ENCODE measurements at regions not wholly inside any gene's neighbourhood (a gene's known extent, or its start where the extent isn't known, plus 50 kb on each side); places are given as distances from the start of the nearest gene placed in this dataset.

DNA sequence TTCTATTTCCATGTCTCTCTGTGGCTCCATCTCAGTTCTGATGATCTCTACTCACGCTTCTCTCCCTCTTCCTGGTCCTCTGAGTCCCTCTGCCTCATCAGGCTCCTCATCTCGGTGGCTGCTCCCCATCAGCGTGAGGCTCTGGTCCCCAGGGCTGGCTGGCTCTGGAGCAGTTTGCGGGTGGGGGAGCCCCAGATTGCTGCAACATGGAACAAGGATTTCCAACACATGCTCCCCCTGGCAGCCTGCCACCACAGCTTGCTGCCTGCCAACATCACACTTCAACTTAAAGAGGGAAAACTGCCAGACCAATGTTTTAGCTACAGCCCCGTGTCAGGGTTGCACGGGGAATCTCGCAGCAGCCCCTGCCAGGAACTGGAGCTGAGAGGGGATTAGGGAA is 77.2 kb upstream of the NEK6 start:
- TF ChIP-seq TCF7L2 (IDR thresholded peaks at IDR 0.05; ENCODE audit: low read depth, low read length) (no peak), SIN3A (IDR thresholded peaks at IDR 0.05; ENCODE audit: borderline replicate concordance, insufficient read depth, low read depth, low read length) (no peak), POLR2AphosphoS5 (IDR thresholded peaks at IDR 0.05; ENCODE audit: low read depth, low read length) (no peak)
- TF ChIP-seq, protein P1, sequence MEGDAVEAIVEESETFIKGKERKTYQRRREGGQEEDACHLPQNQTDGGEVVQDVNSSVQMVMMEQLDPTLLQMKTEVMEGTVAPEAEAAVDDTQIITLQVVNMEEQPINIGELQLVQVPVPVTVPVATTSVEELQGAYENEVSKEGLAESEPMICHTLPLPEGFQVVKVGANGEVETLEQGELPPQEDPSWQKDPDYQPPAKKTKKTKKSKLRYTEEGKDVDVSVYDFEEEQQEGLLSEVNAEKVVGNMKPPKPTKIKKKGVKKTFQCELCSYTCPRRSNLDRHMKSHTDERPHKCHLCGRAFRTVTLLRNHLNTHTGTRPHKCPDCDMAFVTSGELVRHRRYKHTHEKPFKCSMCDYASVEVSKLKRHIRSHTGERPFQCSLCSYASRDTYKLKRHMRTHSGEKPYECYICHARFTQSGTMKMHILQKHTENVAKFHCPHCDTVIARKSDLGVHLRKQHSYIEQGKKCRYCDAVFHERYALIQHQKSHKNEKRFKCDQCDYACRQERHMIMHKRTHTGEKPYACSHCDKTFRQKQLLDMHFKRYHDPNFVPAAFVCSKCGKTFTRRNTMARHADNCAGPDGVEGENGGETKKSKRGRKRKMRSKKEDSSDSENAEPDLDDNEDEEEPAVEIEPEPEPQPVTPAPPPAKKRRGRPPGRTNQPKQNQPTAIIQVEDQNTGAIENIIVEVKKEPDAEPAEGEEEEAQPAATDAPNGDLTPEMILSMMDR (IDR thresholded peaks at IDR 0.05): no peak
- TF ChIP-seq, protein P2, sequence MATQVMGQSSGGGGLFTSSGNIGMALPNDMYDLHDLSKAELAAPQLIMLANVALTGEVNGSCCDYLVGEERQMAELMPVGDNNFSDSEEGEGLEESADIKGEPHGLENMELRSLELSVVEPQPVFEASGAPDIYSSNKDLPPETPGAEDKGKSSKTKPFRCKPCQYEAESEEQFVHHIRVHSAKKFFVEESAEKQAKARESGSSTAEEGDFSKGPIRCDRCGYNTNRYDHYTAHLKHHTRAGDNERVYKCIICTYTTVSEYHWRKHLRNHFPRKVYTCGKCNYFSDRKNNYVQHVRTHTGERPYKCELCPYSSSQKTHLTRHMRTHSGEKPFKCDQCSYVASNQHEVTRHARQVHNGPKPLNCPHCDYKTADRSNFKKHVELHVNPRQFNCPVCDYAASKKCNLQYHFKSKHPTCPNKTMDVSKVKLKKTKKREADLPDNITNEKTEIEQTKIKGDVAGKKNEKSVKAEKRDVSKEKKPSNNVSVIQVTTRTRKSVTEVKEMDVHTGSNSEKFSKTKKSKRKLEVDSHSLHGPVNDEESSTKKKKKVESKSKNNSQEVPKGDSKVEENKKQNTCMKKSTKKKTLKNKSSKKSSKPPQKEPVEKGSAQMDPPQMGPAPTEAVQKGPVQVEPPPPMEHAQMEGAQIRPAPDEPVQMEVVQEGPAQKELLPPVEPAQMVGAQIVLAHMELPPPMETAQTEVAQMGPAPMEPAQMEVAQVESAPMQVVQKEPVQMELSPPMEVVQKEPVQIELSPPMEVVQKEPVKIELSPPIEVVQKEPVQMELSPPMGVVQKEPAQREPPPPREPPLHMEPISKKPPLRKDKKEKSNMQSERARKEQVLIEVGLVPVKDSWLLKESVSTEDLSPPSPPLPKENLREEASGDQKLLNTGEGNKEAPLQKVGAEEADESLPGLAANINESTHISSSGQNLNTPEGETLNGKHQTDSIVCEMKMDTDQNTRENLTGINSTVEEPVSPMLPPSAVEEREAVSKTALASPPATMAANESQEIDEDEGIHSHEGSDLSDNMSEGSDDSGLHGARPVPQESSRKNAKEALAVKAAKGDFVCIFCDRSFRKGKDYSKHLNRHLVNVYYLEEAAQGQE (IDR thresholded peaks at IDR 0.05; ENCODE audit: insufficient read depth in 1 of 2, low read depth in 2 of 2, low read length in 1 of 2): no peak
